PC-9 (cell line): ENCODE measurements at regions not wholly inside any gene's neighbourhood (a gene's known extent, or its start where the extent isn't known, plus 50 kb on each side); places are given as distances from the start of the nearest gene placed in this dataset.

Experiments used
- BruUV-seq: library from RNA; stranded (reverse); fragments of 400-500 nt; replicated peaks from 2 replicates; lab custom pipeline; 2021; lab: Mats Ljungman, UMichigan
- CTCF ChIA-PET: fragments of 300-600 bp; sonication (Branson Sonifier 250); formaldehyde crosslinking; loops from one replicate; lab custom pipeline; 2022; ENCODE audit warnings: antibody characterized with exemption; lab: Charles Lee
- POLR2A ChIA-PET: fragments of 300-600 bp; sonication (Branson Sonifier 250); formaldehyde crosslinking; loops from one replicate; lab custom pipeline; 2022; ENCODE audit warnings: antibody characterized with exemption; ENCODE audit not compliant: unreplicated experiment; lab: Charles Lee
- DNase-seq, 2 experiments: peaks; one replicate each; pipeline versions ENCODE4 v3.0.0 to v3.0.0-alpha.2; 2015 to 2022; ENCODE audit warnings: mixed read lengths in 1 of 2
- H2AFZ ChIP-seq: fragments of 200-600 bp; sonication (generic); 2 replicates; pipeline ENCODE4 v1.8.1; 2017; ENCODE audit warnings: antibody characterized with exemption
- H3F3A ChIP-seq: fragments of 200-600 bp; sonication (generic); 2 replicates; pipeline ENCODE4 v1.8.1; 2017; ENCODE audit warnings: antibody characterized with exemption, mild to moderate bottlenecking, low read depth; ENCODE audit not compliant: insufficient read depth
- H3K27ac ChIP-seq: fragments of 200-600 bp; sonication (generic); 2 replicates; pipeline ENCODE4 v1.6.1; 2016; ENCODE audit warnings: mixed run types
- H3K27me3 ChIP-seq: fragments of 200-600 bp; sonication (generic); 2 replicates; pipeline ENCODE4 v1.6.1; 2016; ENCODE audit warnings: low read depth, mixed run types; ENCODE audit not compliant: insufficient read depth
- H3K36me3 ChIP-seq: fragments of 200-600 bp; sonication (generic); 2 replicates; pipeline ENCODE4 v1.6.1; 2016; ENCODE audit warnings: low read depth, mixed run types
- H3K4me1 ChIP-seq: fragments of 200-600 bp; sonication (generic); replicated peaks from 2 replicates; pipeline ENCODE4 v1.6.1; 2016; ENCODE audit warnings: mixed run types; ENCODE audit not compliant: insufficient read depth
- H3K4me2 ChIP-seq: fragments of 200-600 bp; sonication (generic); 2 replicates; pipeline ENCODE4 v1.6.1; 2017; ENCODE audit warnings: mixed run types
- H3K4me3 ChIP-seq: fragments of 200-600 bp; sonication (generic); 2 replicates; pipeline ENCODE4 v1.6.1; 2016; ENCODE audit warnings: mixed run types
- H3K79me2 ChIP-seq: fragments of 200-600 bp; sonication (generic); 2 replicates; pipeline ENCODE4 v1.6.1; 2017; ENCODE audit warnings: low read depth, mixed run types
- H3K9me2 ChIP-seq: fragments of 200-600 bp; sonication (generic); 2 replicates; pipeline ENCODE4 v1.8.1; 2017; ENCODE audit warnings: mild to moderate bottlenecking; ENCODE audit not compliant: insufficient read depth
- H3K9me3 ChIP-seq: fragments of 200-600 bp; sonication (generic); 2 replicates; pipeline ENCODE4 v1.8.1; 2016; ENCODE audit warnings: low read depth; ENCODE audit not compliant: insufficient read depth
- H4K20me1 ChIP-seq: fragments of 200-600 bp; sonication (generic); 2 replicates; pipeline ENCODE4 v1.8.1; 2017; ENCODE audit not compliant: insufficient read depth
- EZH2 ChIP-seq: fragments of 200-600 bp; sonication (generic); IDR thresholded peaks from 2 replicates; pipeline ENCODE4 v1.8.0; 2017; ENCODE audit warnings: antibody characterized with exemption, low read depth
- intact Hi-C: fragments of 100-400 bp; cut with micrococcal nuclease; formaldehyde crosslinking; loops from one replicate; pipeline ENCODE4 v1.10.0; 2022; ENCODE audit not compliant: unreplicated experiment
- TF ChIP-seq, protein P1 (sequence below): fragments of 200-600 bp; sonication (generic); conservative IDR thresholded peaks from 2 replicates; pipeline ENCODE4 v1.6.1; 2017; ENCODE audit warnings: mixed run types, antibody characterized with exemption, mild to moderate bottlenecking, moderate library complexity

GRCh38 chr9:18366184-18366583 lies 107.8 kb upstream of the ADAMTSL1 start:
- no peak overlapping the region for H3K27ac ChIP-seq
- no peak for DNase-seq
- POLR2A ChIA-PET, result no interaction called here
- CTCF ChIA-PET, result no interaction called here
- H3K4me2 ChIP-seq, result no peak overlapping the region
- intact Hi-C loops, result no loop called here
- no peak overlapping the region for H3K4me3 ChIP-seq
- H3K9me3 ChIP-seq, result no peaks in the 10 kb centered on the region
- H2AFZ ChIP-seq, result no peak overlapping the region
- no peaks in the 10 kb centered on the region for H3K9me2 ChIP-seq
- H3K79me2 ChIP-seq, result no peaks in the 10 kb centered on the region
- no peaks in the 10 kb centered on the region for H3F3A ChIP-seq
- H3K36me3 ChIP-seq, result no peaks in the 10 kb centered on the region
- TF ChIP-seq EZH2, result no peak
- TF ChIP-seq, protein P1, sequence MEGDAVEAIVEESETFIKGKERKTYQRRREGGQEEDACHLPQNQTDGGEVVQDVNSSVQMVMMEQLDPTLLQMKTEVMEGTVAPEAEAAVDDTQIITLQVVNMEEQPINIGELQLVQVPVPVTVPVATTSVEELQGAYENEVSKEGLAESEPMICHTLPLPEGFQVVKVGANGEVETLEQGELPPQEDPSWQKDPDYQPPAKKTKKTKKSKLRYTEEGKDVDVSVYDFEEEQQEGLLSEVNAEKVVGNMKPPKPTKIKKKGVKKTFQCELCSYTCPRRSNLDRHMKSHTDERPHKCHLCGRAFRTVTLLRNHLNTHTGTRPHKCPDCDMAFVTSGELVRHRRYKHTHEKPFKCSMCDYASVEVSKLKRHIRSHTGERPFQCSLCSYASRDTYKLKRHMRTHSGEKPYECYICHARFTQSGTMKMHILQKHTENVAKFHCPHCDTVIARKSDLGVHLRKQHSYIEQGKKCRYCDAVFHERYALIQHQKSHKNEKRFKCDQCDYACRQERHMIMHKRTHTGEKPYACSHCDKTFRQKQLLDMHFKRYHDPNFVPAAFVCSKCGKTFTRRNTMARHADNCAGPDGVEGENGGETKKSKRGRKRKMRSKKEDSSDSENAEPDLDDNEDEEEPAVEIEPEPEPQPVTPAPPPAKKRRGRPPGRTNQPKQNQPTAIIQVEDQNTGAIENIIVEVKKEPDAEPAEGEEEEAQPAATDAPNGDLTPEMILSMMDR, result no peak
- no peaks in the 10 kb centered on the region for H3K4me1 ChIP-seq
- no TSS peak for BruUV-seq
- H3K27me3 ChIP-seq, result no peaks in the 10 kb centered on the region
- H4K20me1 ChIP-seq, result no peaks in the 10 kb centered on the region

DNA sequence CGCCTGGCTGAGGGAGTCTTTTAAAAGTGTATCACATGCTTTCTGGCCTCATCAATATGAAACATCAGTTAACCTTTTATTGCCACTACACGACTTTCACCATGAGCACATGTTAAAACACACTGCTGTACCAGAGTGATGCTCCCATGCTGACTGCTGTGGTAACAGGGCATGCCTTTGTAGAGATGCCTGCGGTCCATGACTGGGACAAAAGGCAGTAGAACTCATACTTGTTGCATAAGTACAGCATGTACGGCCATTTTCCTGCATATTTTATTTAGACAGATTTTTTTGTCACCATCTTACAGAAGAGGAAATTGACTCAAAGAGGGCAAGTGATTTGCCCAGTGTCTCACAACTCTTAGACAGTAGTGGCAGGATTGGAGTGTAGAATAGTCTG lies 105.7 kb upstream of the ADAMTSL1 start:
- ChIA-PET CTCF (no interaction called here), POLR2A (no interaction called here)
- Histone ChIP-seq H2AFZ (no peak overlapping the region), H3K27ac (no peak overlapping the region), H3K9me3 (no peaks in the 10 kb centered on the region), H4K20me1 (no peaks in the 10 kb centered on the region), H3K36me3 (no peaks in the 10 kb centered on the region), H3K79me2 (no peaks in the 10 kb centered on the region), H3K4me2 (no peak overlapping the region), H3K9me2 (no peaks in the 10 kb centered on the region), H3K4me3 (no peak overlapping the region), H3K27me3 (no peaks in the 10 kb centered on the region), H3F3A (no peaks in the 10 kb centered on the region), H3K4me1 (no peaks in the 10 kb centered on the region)
- no TSS peak for BruUV-seq
- intact Hi-C loops, result no loop called here
- TF ChIP-seq, protein P1, result no peak
- TF ChIP-seq EZH2, result no peak
- DNase-seq, result no peak

- no peaks in the 10 kb centered on the region for H3K4me1 ChIP-seq
- no peaks in the 10 kb centered on the region for H3K9me2 ChIP-seq
- no peak for DNase-seq
- no peak for TF ChIP-seq EZH2
- TF ChIP-seq, protein P1, result no peak
- intact Hi-C loops, result no loop called here
- H3F3A ChIP-seq, result no peaks in the 10 kb centered on the region
- ChIA-PET POLR2A (no interaction called here), CTCF (no interaction called here)
- no peak overlapping the region for H3K4me2 ChIP-seq
- no peaks in the 10 kb centered on the region for H3K79me2 ChIP-seq
- H4K20me1 ChIP-seq, result no peaks in the 10 kb centered on the region
- no peak overlapping the region for H3K27ac ChIP-seq
- no peaks in the 10 kb centered on the region for H3K9me3 ChIP-seq
- H3K27me3 ChIP-seq, result no peaks in the 10 kb centered on the region
- BruUV-seq, result no TSS peak
- H2AFZ ChIP-seq, result no peak overlapping the region
- no peak overlapping the region for H3K4me3 ChIP-seq
- H3K36me3 ChIP-seq, result no peaks in the 10 kb centered on the region
Observed at GRCh38 chr9:18371141-18371540, 102.8 kb upstream of the ADAMTSL1 start.
